Hindlimb muscle (tissue), 1 donor: ENCODE measurements at regions not wholly inside any gene's neighbourhood (a gene's known extent, or its start where the extent isn't known, plus 50 kb on each side); places are given as distances from the start of the nearest gene placed in this dataset.
"Not testable (repeated sequence)": the region's sequence is repeated elsewhere in the genome, so short reads cannot be mapped to it uniquely, and the experiment has no call there.

Experiments used
- DNase-seq: peaks from one replicate; pipeline ENCODE4 v3.0.0-alpha.2; 2013

- DNase-seq, result no peak
Measured at GRCh38 chr1:242613266-242613815, 88.8 kb upstream of the PLD5 start.

GRCh38 chr1:242610209-242610608 is 85.7 kb upstream of the PLD5 start:
- DNase-seq, result no peak

- DNase-seq, result no peak
Measured at GRCh38 chr1:242605521-242605920, 81.0 kb upstream of the PLD5 start.

- DNase-seq, result no peak
Measured at GRCh38 chr1:242602001-242602400, 77.5 kb upstream of the PLD5 start.

- DNase-seq, result not testable (repeated sequence)
Measured at GRCh38 chr1:242593756-242594155, 69.3 kb upstream of the PLD5 start.

- no peak for DNase-seq
Measured at GRCh38 chr1:242586360-242586680, 61.8 kb upstream of the PLD5 start.

- DNase-seq, result no peak
Measured at GRCh38 chr1:242585616-242586359, 61.3 kb upstream of the PLD5 start.

- DNase-seq, result no peak
Measured at GRCh38 chr1:242582669-242583068, 58.2 kb upstream of the PLD5 start.

- no peak for DNase-seq
Measured at GRCh38 chr1:242579528-242580235, 55.2 kb upstream of the PLD5 start.
